HCT116 (cell line): ENCODE measurements at regions not wholly inside any gene's neighbourhood (a gene's known extent, or its start where the extent isn't known, plus 50 kb on each side); places are given as distances from the start of the nearest gene placed in this dataset.

ENCODE experiments used
- ATAC-seq: fragments of 200-7000 bp; cut with Tn5 transposase; 2 replicates; pipeline ENCODE4 v1.9.1; 2020; ENCODE audit warnings: mild to moderate bottlenecking, moderate library complexity
- BruUV-seq: library from RNA; stranded (reverse); fragments of 400-500 nt; replicated peaks from 2 replicates; lab custom pipeline; 2021; lab: Mats Ljungman, UMichigan
- CTCF ChIA-PET: fragments of 300-600 bp; sonication (Branson Sonifier 250); formaldehyde crosslinking; loops from one replicate; lab custom pipeline; 2021; ENCODE audit warnings: antibody characterized with exemption; lab: Charles Lee
- POLR2A ChIA-PET: fragments of 300-600, 350-600 bp; sonication (Branson Sonifier 250); formaldehyde crosslinking; loops from one replicate; lab custom pipeline; 2021; ENCODE audit warnings: antibody characterized with exemption; lab: Charles Lee
- RAD21 ChIA-PET, 2 experiments: fragments of 300-600 bp; sonication (Branson Sonifier 250); formaldehyde crosslinking; loops; one replicate each; lab custom pipeline; 2023; ENCODE audit warnings: low total read pairs in 2 of 2; ENCODE audit not compliant: uncharacterized antibody in 2 of 2, unreplicated experiment in 2 of 2, low non-redundant PET in 1 of 2; lab: Charles Lee
- DNase-seq: peaks from one replicate; pipeline ENCODE4 v3.0.0-alpha.2; 2010; ENCODE audit warnings: low read depth, low spot score
- H2AFZ ChIP-seq: fragments of 200-600 bp; shearing (Covaris generic), sonication (generic); 2 replicates; pipeline ENCODE4 v1.6.1; 2017; ENCODE audit warnings: low read depth, mixed run types, mixed read lengths, antibody characterized with exemption, low read length; ENCODE audit not compliant: poor library complexity, severe bottlenecking
- H3K27ac ChIP-seq: 2 replicates; pipeline ENCODE4 v1.5.1; 2012; ENCODE audit warnings: low read depth, low read length
- H3K27me3 ChIP-seq: fragments of 200-600 bp; sonication (generic); 2 replicates; pipeline ENCODE4 v1.6.1; 2016; ENCODE audit warnings: mixed run types, low read length, mixed read lengths; ENCODE audit not compliant: insufficient read depth
- H3K36me3 ChIP-seq, 2 experiments: fragments of 200-500 bp in 1 of 2; fragments of 200-600 bp in 1 of 2; sonication (Bioruptor generic) in 1 of 2; sonication (generic) in 1 of 2; 2 replicates each; pipeline versions ENCODE4 v1.5.1 to v1.6.1; 2014 to 2016; ENCODE audit warnings: low read length in 2 of 2, inconsistent platforms in 1 of 2, mixed read lengths in 1 of 2, mixed run types in 1 of 2; ENCODE audit not compliant: insufficient read depth in 2 of 2, control insufficient read depth in 1 of 2
- H3K4me1 ChIP-seq, 2 experiments: fragments of 200-600 bp in 1 of 2; sonication (generic) in 1 of 2; 2 replicates each; pipeline versions ENCODE4 v1.5.1 to v1.6.1; 2012 to 2017; ENCODE audit warnings: low read length in 2 of 2, inconsistent platforms in 1 of 2, mild to moderate bottlenecking in 1 of 2, mixed read lengths in 1 of 2, mixed run types in 1 of 2, moderate library complexity in 1 of 2; ENCODE audit not compliant: insufficient read depth in 2 of 2, control insufficient read depth in 1 of 2
- H3K4me2 ChIP-seq: fragments of 200-600 bp; sonication (generic); 2 replicates; pipeline ENCODE4 v1.6.1; 2017; ENCODE audit warnings: mixed run types, low read length, mixed read lengths
- H3K4me3 ChIP-seq, 2 experiments: fragments of 200-600 bp in 1 of 2; sonication (generic) in 1 of 2; replicated peaks in 1 of 2; 2 replicates each; pipeline ENCODE4 v1.5.1; 2011 to 2016; ENCODE audit warnings: low read length in 2 of 2, control low read depth in 1 of 2, low read depth in 1 of 2, mild to moderate bottlenecking in 1 of 2, mixed read lengths in 1 of 2, mixed run types in 1 of 2
- H3K79me2 ChIP-seq: fragments of 200-600 bp; sonication (generic); 2 replicates; pipeline ENCODE4 v1.6.1; 2017; ENCODE audit warnings: mild to moderate bottlenecking, mixed run types, low read length, moderate library complexity, mixed read lengths; ENCODE audit not compliant: insufficient read depth
- H3K9ac ChIP-seq: fragments of 200-600 bp; sonication (generic); 2 replicates; pipeline ENCODE4 v1.6.1; 2016; ENCODE audit warnings: low read length, mixed read lengths
- H3K9me2 ChIP-seq: fragments of 200-600 bp; sonication (generic), shearing (Covaris generic); 2 replicates; pipeline ENCODE4 v1.6.1; 2017; ENCODE audit warnings: mixed run types, mild to moderate bottlenecking, moderate library complexity; ENCODE audit not compliant: insufficient read depth
- H3K9me3 ChIP-seq, 2 experiments: fragments of 200-500 bp in 1 of 2; fragments of 200-600 bp in 1 of 2; sonication (Bioruptor generic) in 1 of 2; sonication (generic) in 1 of 2; 2 replicates each; pipeline ENCODE4 v1.6.1; 2014 to 2017; ENCODE audit warnings: low read length in 2 of 2, mixed read lengths in 2 of 2, inconsistent platforms in 1 of 2, low read depth in 1 of 2, mild to moderate bottlenecking in 1 of 2, mixed run types in 1 of 2, moderate library complexity in 1 of 2; ENCODE audit not compliant: control insufficient read depth in 1 of 2, insufficient read depth in 1 of 2
- H4K20me1 ChIP-seq: fragments of 200-600 bp; sonication (generic), shearing (Covaris generic); 2 replicates; pipeline ENCODE4 v1.6.1; 2017; ENCODE audit warnings: mixed run types, mild to moderate bottlenecking, moderate library complexity; ENCODE audit not compliant: insufficient read depth
- ATF3 ChIP-seq: IDR thresholded peaks from 2 replicates; pipeline ENCODE4 v1.6.1; 2012
- CEBPB ChIP-seq: IDR thresholded peaks from 2 replicates; pipeline ENCODE4 v1.6.1; 2012; ENCODE audit warnings: low read depth
- CTCF ChIP-seq, 3 experiments: fragments of 200-600 bp in 1 of 3; sonication (generic) in 1 of 3; IDR thresholded peaks in 2 of 3; conservative IDR thresholded peaks in 1 of 3; 2 replicates each; pipeline ENCODE4 v1.5.1; 2012 to 2017; ENCODE audit warnings: low read depth in 2 of 3, low read length in 2 of 3, antibody characterized with exemption in 1 of 3, borderline replicate concordance in 1 of 3, control low read depth in 1 of 3, mild to moderate bottlenecking in 1 of 3, mixed read lengths in 1 of 3, mixed run types in 1 of 3, moderate library complexity in 1 of 3; ENCODE audit not compliant: insufficient read depth in 1 of 3
- EGR1 ChIP-seq: IDR thresholded peaks from 2 replicates; pipeline ENCODE4 v1.6.1; 2012; ENCODE audit warnings: low read depth
- ELF1 ChIP-seq: IDR thresholded peaks from 2 replicates; pipeline ENCODE4 v1.6.1; 2012; ENCODE audit warnings: low read depth, borderline replicate concordance
- EZH2phosphoT487 ChIP-seq: fragments of 200-600 bp; IDR thresholded peaks from 2 replicates; pipeline ENCODE4 v1.6.1; 2018; ENCODE audit warnings: antibody characterized with exemption, borderline replicate concordance
- JUND ChIP-seq: IDR thresholded peaks from 2 replicates; pipeline ENCODE4 v1.6.1; 2012
- MAX ChIP-seq: IDR thresholded peaks from 2 replicates; pipeline ENCODE4 v1.6.1; 2012
- POLR2A ChIP-seq: IDR thresholded peaks from 2 replicates; pipeline ENCODE4 v1.7.0; 2011; ENCODE audit warnings: borderline replicate concordance; ENCODE audit not compliant: insufficient read depth, insufficient read length; ENCODE audit errors: extremely low read depth
- POLR2AphosphoS5 ChIP-seq: IDR thresholded peaks from 2 replicates; pipeline ENCODE4 v1.6.1; 2011; ENCODE audit warnings: mild to moderate bottlenecking, low read depth, low read length, moderate library complexity
- RAD21 ChIP-seq: IDR thresholded peaks from 2 replicates; pipeline ENCODE4 v1.6.1; 2012; ENCODE audit warnings: low read depth, mild to moderate bottlenecking
- SP1 ChIP-seq: IDR thresholded peaks from 2 replicates; pipeline ENCODE4 v1.6.1; 2012; ENCODE audit warnings: low read depth
- SRF ChIP-seq: IDR thresholded peaks from 2 replicates; pipeline ENCODE4 v1.6.1; 2012; ENCODE audit warnings: low read depth
- TCF7L2 ChIP-seq: IDR thresholded peaks from 2 replicates; pipeline ENCODE4 v1.7.0; 2011; ENCODE audit warnings: borderline replicate concordance, inconsistent platforms; ENCODE audit not compliant: insufficient read depth, insufficient read length; ENCODE audit errors: extremely low read depth
- YY1 ChIP-seq: IDR thresholded peaks from 2 replicates; pipeline ENCODE4 v1.6.1; 2011; ENCODE audit warnings: low read length, low read depth, moderate library complexity, mild to moderate bottlenecking; ENCODE audit not compliant: insufficient replicate concordance; ENCODE audit errors: extremely low read depth
- ZBTB33 ChIP-seq: IDR thresholded peaks from 2 replicates; pipeline ENCODE4 v1.6.1; 2011; ENCODE audit warnings: mild to moderate bottlenecking, low read length, moderate library complexity; ENCODE audit not compliant: insufficient replicate concordance; ENCODE audit errors: extremely low read depth
- ZNF274 ChIP-seq: fragments of 200-500 bp; sonication (Bioruptor generic); IDR thresholded peaks from 2 replicates; pipeline ENCODE4 v1.6.1; 2014; ENCODE audit warnings: mild to moderate bottlenecking, low read depth, low read length, inconsistent platforms
- intact Hi-C: fragments of 100-400 bp; cut with micrococcal nuclease; formaldehyde crosslinking; loops from 2 replicates; pipeline ENCODE4 v1.10.0; 2022

- TF ChIP-seq EGR1 (no peak), POLR2AphosphoS5 (no peak), ZNF274 (no peak)
- TF ChIP-seq, all 23 proteins: peak for 0
Measured at GRCh38 chr5:39543335-39543734, 118.6 kb upstream of the DAB2 start (continued).

GRCh38 chr5:39542511-39543285 is 117.9 kb upstream of the DAB2 start:
- H3K4me1 ChIP-seq: 0 out of 4 replicates have a peak, but pooled peaks cover 0 to 4% of the 10 kb centered on the region in 2 experiments
- peaks cover 4% of the 10 kb centered on the region; the same call in 1 of the 2 replicates for H3K27me3 ChIP-seq
- no peaks in the 10 kb centered on the region for H3K36me3 ChIP-seq
- no peak overlapping the region for H3K4me2 ChIP-seq
- BruUV-seq: no TSS peak
- no peak for DNase-seq
- intact Hi-C loops: no loop called here
- no peaks in the 10 kb centered on the region for H3K79me2 ChIP-seq
- TF ChIP-seq ZBTB33: no peak
- TF ChIP-seq EZH2phosphoT487: no peak
- no peak for TF ChIP-seq MAX
- TF ChIP-seq TCF7L2: no peak
- no peak for TF ChIP-seq SRF
- no peak for TF ChIP-seq POLR2A
- TF ChIP-seq CTCF (IDR thresholded peaks at IDR 0.05 in 2 of 3, conservative IDR thresholded peaks at IDR 0.05 in 1 of 3; ENCODE audit: borderline replicate concordance in 1 of 3, insufficient read depth in 1 of 3, low read depth in 2 of 3, low read length in 2 of 3): no peak
- no peak for TF ChIP-seq RAD21
- TF ChIP-seq SP1: no peak
- TF ChIP-seq ZNF274: no peak
- TF ChIP-seq YY1: no peak
- no peak for TF ChIP-seq CEBPB
- TF ChIP-seq JUND: no peak
- TF ChIP-seq ELF1: no peak
- no peak for TF ChIP-seq ATF3
- no peak for TF ChIP-seq EGR1
- RAD21 ChIA-PET: interaction anchor here in 1 of 2 experiments (0.6 kb wide), 1 partner anchor 1137 kb away, joined by 3 read pairs; the partner anchor contains the start of gene PTGER4
- no peak for ATAC-seq
- H3K9me3 ChIP-seq: no peaks in the 10 kb centered on the region
- H3K4me3 ChIP-seq: no peak overlapping the region
- H3K9me2 ChIP-seq: no peaks in the 10 kb centered on the region
- CTCF ChIA-PET: interaction anchor here (0.7 to 2.3 kb wide), 2 partner anchors 8 to 166 kb away, joined by 3 to 12 read pairs; no protein-coding TSS in a partner anchor
- POLR2A ChIA-PET: no interaction called here
- no peak overlapping the region for H3K27ac ChIP-seq
- H4K20me1 ChIP-seq: no peaks in the 10 kb centered on the region
- H3K9ac ChIP-seq: no peak overlapping the region
- H2AFZ ChIP-seq: no peak overlapping the region
